ENCODE measurements at regions not wholly inside any gene's neighbourhood (a gene's known extent, or its start where the extent isn't known, plus 50 kb on each side); places are given as distances from the start of the nearest gene placed in this dataset.

DNA sequence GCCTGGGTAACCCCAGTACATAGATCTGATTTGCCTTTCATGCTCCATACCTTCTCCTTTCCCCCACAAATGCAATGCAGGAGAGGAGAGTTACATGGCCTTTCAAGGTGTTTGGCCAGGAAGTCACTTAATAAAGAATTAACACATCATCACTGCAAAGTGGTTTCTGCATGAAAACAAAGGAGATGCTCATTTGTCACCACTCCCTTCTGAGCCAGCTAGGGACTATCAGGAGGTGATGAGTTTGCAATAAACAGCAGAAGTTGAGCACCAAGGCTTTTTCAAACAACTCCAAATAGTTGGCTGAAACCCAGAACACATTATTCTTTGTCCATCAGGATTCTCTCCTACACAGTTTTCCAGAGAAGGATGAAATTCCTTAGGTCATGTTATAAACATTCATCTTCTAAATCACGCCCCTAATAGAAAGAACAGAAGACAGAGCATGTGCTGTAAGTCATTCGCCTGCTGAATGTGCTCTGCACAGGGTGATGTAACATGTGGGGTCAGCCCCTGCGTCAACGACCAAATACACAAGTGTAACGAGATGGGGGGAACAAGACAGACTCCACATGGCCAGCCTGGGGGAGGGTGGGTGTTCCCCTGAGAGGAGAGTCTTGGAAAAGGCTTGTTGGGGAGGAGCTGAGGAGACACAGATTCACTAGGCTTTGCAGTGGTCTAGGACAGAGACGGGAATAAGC, 87.3 kb upstream of the RMDN2 start:
- Histone ChIP-seq H3K4me3 (ENCODE audit: low read length, poor library complexity, severe bottlenecking) (no peak overlapping the region), H3K27me3 (ENCODE audit: insufficient read depth, low read length, poor library complexity, severe bottlenecking) (no peaks in the 10 kb centered on the region), H3K9ac (ENCODE audit: low read depth, low read length, poor library complexity, severe bottlenecking) (no peak overlapping the region), H3K4me2 (ENCODE audit: low read depth, low read length, poor library complexity, severe bottlenecking) (no peak overlapping the region), H3K36me3 (ENCODE audit: insufficient read depth, low read length) (no peaks in the 10 kb centered on the region), H3K9me3 (ENCODE audit: insufficient read depth, low read depth, low read length) (no peaks in the 10 kb centered on the region), H4K20me1 (ENCODE audit: insufficient read depth, low read length, poor library complexity, severe bottlenecking) (no peaks in the 10 kb centered on the region), H2AFZ (ENCODE audit: low read length) (no peak overlapping the region), H3K9me2 (replicated peaks; ENCODE audit: low read depth, low read length) (no peaks in the 10 kb centered on the region), H3K4me1 (ENCODE audit: insufficient read depth, low read length, poor library complexity, severe bottlenecking) (peaks cover 8% of the 10 kb centered on the region), H3F3A (ENCODE audit: low read depth) (no peaks in the 10 kb centered on the region), H3K79me2 (ENCODE audit: insufficient read depth, low read length) (no peaks in the 10 kb centered on the region)
- TF ChIP-seq, protein P1, sequence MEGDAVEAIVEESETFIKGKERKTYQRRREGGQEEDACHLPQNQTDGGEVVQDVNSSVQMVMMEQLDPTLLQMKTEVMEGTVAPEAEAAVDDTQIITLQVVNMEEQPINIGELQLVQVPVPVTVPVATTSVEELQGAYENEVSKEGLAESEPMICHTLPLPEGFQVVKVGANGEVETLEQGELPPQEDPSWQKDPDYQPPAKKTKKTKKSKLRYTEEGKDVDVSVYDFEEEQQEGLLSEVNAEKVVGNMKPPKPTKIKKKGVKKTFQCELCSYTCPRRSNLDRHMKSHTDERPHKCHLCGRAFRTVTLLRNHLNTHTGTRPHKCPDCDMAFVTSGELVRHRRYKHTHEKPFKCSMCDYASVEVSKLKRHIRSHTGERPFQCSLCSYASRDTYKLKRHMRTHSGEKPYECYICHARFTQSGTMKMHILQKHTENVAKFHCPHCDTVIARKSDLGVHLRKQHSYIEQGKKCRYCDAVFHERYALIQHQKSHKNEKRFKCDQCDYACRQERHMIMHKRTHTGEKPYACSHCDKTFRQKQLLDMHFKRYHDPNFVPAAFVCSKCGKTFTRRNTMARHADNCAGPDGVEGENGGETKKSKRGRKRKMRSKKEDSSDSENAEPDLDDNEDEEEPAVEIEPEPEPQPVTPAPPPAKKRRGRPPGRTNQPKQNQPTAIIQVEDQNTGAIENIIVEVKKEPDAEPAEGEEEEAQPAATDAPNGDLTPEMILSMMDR (conservative IDR thresholded peaks at IDR 0.05; ENCODE audit: low read length), result no peak

DNA sequence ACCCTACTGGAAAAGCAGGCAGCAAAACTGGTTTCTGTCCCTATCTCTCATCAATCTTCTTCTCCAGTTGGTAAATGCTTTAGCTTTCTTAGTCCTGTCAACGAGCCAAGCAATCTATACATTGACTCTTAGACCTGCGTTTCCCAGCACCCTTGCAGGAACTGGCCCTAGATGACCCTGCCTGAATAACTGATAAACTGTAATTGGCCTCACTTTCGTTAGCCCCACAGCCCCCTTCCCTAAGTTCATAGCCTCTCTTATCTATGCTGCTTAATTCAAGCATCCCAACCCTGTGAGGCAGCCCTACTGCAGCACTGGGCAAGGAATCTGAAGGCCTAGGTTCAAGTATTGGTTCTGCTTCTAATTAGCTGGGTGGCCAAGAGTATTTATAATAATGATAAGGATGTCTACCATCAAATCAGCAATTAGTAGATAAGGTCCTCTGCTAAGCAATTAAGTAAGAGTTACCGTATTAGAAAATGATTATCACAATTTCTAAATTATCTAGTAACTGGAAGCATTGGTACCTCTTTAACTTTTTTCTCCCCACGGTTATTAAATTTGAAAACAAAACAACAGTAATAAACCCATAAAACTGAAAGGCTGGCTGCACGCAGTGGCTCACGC, 86.4 kb upstream of the RMDN2 start:
- H3K79me2 ChIP-seq (ENCODE audit: insufficient read depth, low read length), result no peaks in the 10 kb centered on the region
- no peaks in the 10 kb centered on the region for H3K9me2 ChIP-seq (replicated peaks; ENCODE audit: low read depth, low read length)
- H3K36me3 ChIP-seq (ENCODE audit: insufficient read depth, low read length), result no peaks in the 10 kb centered on the region
- H3K9me3 ChIP-seq (ENCODE audit: insufficient read depth, low read depth, low read length), result no peaks in the 10 kb centered on the region
- no peak overlapping the region for H3K9ac ChIP-seq (ENCODE audit: low read depth, low read length, poor library complexity, severe bottlenecking)
- no peak overlapping the region for H3K4me2 ChIP-seq (ENCODE audit: low read depth, low read length, poor library complexity, severe bottlenecking)
- no peak overlapping the region for H3K4me3 ChIP-seq (ENCODE audit: low read length, poor library complexity, severe bottlenecking)
- H4K20me1 ChIP-seq (ENCODE audit: insufficient read depth, low read length, poor library complexity, severe bottlenecking), result no peaks in the 10 kb centered on the region
- TF ChIP-seq, protein P1 (conservative IDR thresholded peaks at IDR 0.05; ENCODE audit: low read length), result no peak
- no peak for TF ChIP-seq EZH2phosphoT487 (IDR thresholded peaks at IDR 0.05; ENCODE audit: borderline replicate concordance)
- H2AFZ ChIP-seq (ENCODE audit: low read length), result no peak overlapping the region
- H3K4me1 ChIP-seq (ENCODE audit: insufficient read depth, low read length, poor library complexity, severe bottlenecking), result peaks cover 8% of the 10 kb centered on the region
- H3K27me3 ChIP-seq (ENCODE audit: insufficient read depth, low read length, poor library complexity, severe bottlenecking), result no peaks in the 10 kb centered on the region
- no peaks in the 10 kb centered on the region for H3F3A ChIP-seq (ENCODE audit: low read depth)

DNA sequence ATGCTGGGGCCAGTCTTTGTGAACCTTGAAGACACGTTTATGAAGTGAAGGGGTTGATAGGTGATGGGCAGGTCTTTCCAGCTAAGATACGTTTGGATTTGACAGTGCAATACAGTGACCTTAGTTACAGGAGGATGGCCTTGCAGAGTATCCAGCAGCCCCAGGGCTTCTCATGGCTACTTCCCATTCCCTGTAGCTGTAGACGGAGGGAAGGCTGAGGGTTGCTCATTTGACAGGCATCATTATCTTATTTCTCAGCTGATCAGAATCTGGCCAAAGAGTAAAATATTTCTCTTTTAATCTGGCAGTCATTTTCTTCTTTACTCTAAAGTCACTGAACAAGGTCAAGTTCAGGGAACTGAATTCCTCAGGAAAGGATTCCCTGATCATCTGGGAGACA, 85.1 kb upstream of the RMDN2 start:
- no peaks in the 10 kb centered on the region for H3K9me3 ChIP-seq (ENCODE audit: insufficient read depth, low read depth, low read length)
- no peak overlapping the region for H3K4me3 ChIP-seq (ENCODE audit: low read length, poor library complexity, severe bottlenecking)
- no peaks in the 10 kb centered on the region for H3K9me2 ChIP-seq (replicated peaks; ENCODE audit: low read depth, low read length)
- no peaks in the 10 kb centered on the region for H3F3A ChIP-seq (ENCODE audit: low read depth)
- no peaks in the 10 kb centered on the region for H3K27me3 ChIP-seq (ENCODE audit: insufficient read depth, low read length, poor library complexity, severe bottlenecking)
- TF ChIP-seq EZH2phosphoT487 (IDR thresholded peaks at IDR 0.05; ENCODE audit: borderline replicate concordance), result no peak
- TF ChIP-seq, protein P1 (conservative IDR thresholded peaks at IDR 0.05; ENCODE audit: low read length), result no peak
- H2AFZ ChIP-seq (ENCODE audit: low read length), result no peak overlapping the region
- no peak overlapping the region for H3K9ac ChIP-seq (ENCODE audit: low read depth, low read length, poor library complexity, severe bottlenecking)
- no peak overlapping the region for H3K4me2 ChIP-seq (ENCODE audit: low read depth, low read length, poor library complexity, severe bottlenecking)
- no peaks in the 10 kb centered on the region for H3K36me3 ChIP-seq (ENCODE audit: insufficient read depth, low read length)
- no peaks in the 10 kb centered on the region for H4K20me1 ChIP-seq (ENCODE audit: insufficient read depth, low read length, poor library complexity, severe bottlenecking)
- H3K79me2 ChIP-seq (ENCODE audit: insufficient read depth, low read length), result no peaks in the 10 kb centered on the region
- H3K4me1 ChIP-seq (ENCODE audit: insufficient read depth, low read length, poor library complexity, severe bottlenecking), result peaks cover 8% of the 10 kb centered on the region

Measured in Loucy (cell line).